Left lobe of liver (tissue), 2 donors: ENCODE measurements at regions not wholly inside any gene's neighbourhood (a gene's known extent, or its start where the extent isn't known, plus 50 kb on each side); places are given as distances from the start of the nearest gene placed in this dataset.
"Not testable (repeated sequence)": the region's sequence is repeated elsewhere in the genome, so short reads cannot be mapped to it uniquely, and the experiment has no call there.

Experiments
- ATAC-seq: fragments of 200-7000 bp; cut with Tn5 transposase; one replicate; pipeline ENCODE4 v1.9.1; 2020; ENCODE audit warnings: mild to moderate bottlenecking, moderate library complexity
- DNase-seq: peaks from one replicate; pipeline ENCODE4 v3.0.0-alpha.2; 2020; ENCODE audit warnings: low spot score
- donor health status: DM: no; HTN: no; CAD: no; lungs with moderate emphysema.
- donor health status: DM: no; HTN: yes; CAD: no.

DNA sequence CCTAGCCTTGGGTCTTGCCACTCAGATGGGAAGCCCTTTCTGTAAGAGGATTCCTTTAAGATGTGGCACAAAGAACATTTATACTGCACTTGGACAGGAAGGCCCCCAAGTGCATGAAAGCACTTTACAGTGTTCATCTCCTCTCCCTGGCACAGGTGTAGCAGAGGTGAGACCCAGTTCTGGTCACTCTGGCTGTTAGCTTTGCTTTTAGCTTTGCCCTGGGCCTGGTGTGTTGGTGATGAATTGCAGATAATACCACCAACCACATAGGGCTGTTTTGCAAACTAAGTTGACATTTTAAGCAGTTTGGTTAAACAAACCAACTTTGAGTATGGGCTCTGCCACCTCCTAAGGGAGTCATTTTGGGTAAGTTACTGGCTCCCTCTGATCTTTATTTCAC lies 296.3 kb downstream of the BCL2L11 start:
- not testable (repeated sequence) for DNase-seq, ATAC-seq

DNA sequence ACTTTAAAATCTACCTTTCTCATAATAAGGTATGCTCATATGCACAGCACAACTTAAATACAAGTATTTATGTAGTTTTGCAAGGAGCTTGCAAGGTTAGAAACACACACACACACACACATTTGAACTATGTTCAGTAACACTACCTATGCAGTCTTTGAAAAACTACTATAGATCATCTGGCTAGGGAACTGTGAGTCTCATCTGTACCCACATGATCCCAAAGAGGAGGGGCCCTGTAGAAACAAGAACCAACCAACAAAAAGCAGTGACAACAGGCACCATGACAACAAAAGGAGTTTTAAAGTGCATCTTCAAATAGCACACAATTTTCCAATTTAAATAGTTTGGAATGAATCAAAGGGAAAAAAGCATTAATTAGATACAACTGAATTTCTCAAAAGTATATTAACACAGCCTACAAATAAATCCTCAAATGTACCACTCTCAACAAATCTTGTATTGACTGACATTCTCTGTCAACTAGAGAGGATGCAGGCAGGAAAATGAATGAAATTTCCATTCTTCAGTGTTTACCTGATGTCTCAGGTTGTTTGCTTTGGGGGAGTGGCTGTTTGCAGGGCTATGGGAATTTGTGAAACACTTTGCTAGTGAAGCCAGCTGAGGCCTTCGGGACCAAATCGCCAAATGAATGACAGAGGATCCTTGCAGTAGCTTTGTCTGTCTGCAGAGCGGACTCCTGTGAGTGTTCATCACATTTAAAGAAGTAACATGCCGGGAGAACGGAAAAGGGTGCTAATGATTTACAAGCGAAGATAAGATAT lies 297.6 kb downstream of the BCL2L11 start:
- ATAC-seq = peak; percentile 72
- not testable (repeated sequence) for DNase-seq

DNA sequence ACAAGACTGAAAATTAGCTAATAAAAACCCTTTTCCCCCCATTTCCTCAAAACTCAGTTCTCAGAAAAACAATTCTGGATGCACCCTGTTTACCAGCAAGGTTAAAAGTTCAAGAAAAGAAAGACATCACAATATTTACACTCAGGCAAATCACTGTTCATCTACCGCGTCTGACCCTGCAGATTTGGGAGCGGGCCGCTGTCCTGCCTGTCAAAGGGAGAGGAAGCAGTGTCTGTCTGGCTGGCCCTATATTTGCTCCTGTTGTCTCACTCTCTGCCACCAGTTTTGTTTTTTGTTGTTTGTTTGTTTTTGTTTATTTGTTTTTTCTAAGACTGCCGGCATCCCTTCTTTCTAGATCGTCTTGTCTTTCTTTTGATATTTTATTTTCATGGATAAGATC lies 299.4 kb downstream of the BCL2L11 start:
- not testable (repeated sequence) for DNase-seq, ATAC-seq

DNA sequence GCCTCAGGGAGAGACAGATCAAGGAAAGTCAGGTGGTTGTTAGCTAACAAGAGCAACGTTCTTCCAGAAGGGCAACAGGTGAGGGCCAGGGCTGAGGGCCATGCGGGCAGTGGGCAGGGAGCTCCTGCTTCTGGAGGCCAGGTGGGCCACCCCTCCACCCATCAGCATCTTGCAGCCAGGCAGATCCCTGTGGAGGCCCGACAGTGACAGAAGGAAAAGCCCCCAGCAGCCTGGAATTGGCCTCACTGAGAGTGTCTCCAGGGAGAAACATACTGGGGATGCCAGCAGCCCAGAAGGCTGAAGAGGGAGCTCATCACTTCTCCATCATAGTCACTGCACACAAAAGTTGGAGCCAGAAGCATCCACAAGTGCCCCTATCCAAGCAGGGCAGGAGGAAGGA lies 300.1 kb downstream of the BCL2L11 start:
- DNase-seq, ATAC-seq: not testable (repeated sequence)

DNA sequence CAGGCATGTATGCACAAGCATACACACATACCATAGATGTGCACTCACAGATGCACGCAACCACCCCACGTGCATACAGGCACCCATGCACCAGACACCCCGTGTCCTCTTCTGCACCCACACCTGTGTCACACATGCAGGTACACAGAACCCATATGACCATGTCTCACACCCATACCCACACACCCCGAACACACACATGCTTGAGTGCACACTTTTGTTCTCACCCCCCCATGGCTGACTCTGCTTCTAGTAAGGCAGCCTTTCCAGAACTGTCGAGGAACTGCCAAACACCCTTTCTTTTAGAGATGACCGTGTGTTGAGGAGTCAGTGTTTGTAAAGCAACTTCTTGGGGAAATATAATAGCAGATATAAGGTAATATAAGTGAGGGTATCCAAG lies 301.2 kb downstream of the BCL2L11 start:
- not testable (repeated sequence) for DNase-seq, ATAC-seq

DNA sequence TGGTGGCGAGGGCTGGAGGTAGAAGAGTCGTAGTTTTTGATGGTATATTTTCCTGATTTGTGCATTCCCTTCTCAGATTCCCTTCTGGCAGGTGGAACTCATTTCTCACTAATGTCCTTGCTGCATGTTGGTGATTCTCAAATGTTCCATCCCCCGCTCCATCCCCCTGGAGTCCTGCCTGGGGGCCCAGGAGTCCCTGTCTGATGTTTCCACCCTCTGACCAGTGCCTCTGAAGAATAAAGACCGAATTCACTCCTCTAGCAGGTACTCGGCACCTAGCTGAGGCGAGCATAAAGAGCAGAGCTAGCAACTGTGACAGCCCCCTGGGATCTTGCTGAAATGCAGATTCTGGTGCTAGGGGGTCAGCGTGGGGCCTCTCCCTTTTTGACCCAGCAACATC lies 301.8 kb downstream of the BCL2L11 start:
- ATAC-seq, DNase-seq: not testable (repeated sequence)

DNA sequence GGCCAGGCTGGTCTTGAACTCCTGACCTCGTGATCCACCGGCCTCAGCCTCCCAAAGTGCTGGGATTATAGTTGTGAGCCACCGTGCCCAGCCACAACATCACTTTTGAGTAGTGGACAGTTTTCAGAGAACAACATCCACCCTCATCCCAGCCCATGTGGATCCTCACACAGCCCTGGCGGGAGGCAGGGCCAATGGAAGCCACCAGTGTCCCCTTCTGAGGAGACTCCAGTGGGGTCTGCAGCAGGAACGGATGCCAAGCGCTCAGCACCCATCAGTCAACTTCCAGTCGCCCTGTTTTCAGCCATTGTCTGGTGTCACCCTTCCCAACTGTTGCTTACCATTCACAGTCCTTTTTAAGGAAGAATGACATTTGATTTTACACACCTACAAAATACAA lies 302.5 kb downstream of the BCL2L11 start:
- not testable (repeated sequence) for ATAC-seq, DNase-seq

DNA sequence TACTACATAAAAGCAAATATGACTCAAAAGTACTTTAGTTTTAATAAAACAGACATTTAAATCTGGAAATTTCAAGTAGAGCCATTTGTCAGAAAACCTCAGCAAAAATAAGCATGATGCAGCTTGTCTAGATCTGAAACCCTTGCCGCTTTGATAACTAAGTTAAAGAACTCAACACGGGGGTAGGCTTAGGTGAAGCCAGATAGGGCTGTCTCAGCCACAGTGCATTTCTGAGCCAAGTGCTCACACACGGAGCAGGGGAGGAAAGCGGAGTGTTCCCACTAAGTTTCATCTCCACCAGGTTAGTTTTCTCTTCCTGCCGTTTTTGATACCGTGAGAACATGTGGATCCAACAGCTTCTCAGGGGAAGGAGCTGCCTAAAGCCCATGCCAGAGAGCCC lies 303.5 kb downstream of the BCL2L11 start:
- ATAC-seq, DNase-seq: not testable (repeated sequence)

DNA sequence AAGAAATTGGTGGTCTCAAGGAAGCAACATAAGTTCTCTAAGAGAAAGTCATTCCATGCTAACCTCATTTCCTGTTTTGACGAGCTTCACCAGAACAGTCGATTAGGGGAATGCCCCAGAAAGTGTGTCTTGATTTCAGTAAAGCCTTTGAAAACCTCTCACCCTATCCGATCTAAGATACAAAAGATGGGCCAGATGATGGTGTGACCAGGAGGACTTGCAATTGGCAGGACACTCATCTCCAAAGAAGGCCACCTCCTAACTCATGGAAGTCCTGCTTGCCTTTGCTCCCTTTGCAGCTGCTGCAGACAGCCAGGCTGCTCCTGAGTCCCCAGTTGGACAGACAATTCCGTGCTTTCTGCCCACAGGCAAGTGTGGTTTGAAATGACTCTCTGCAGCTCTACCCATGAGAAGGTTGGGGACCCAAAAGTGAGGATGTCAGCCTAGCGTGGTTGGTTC lies 304.2 kb downstream of the BCL2L11 start:
- DNase-seq, ATAC-seq: not testable (repeated sequence)

DNA sequence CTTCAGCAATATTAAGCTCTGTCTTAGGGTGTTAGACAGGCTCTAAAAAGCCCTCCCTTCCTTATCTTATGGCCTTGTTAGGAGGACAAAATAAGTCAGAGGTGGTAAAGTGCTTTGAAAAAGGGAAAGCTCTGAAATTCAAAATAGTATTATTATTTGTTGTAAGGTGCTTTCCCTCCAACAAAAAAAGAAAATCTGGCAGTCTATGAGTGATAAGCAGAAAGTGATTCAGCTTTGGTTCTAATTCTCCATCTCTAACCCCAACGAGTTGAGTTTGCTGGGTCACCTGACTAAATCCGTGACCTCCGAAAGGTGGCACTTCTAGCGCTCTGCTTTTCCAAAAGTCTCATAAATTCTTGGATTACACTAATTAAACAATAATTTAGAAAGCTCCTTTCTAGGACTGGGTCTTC lies 305.1 kb downstream of the BCL2L11 start:
- ATAC-seq, DNase-seq: not testable (repeated sequence)

DNA sequence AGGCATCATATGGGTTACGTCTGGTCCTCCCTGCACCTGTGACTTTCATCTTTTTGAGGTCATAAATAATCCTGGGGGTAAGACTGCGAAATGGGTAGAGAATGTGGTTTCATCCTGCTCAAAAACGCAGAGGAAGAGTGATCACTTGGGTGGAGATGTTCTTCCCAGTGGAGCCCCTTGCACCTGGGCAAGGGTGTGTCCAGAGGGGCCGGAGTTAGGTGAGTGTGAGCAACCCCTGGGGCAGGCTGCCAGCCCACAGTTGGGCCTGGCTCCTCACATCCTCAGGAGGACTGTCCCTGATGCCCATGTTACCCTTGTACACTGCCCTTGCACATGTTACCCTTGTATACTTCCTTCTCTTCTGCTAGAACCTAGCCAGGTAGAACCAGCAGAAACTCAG lies 306.6 kb downstream of the BCL2L11 start:
- ATAC-seq = not testable (repeated sequence)

DNA sequence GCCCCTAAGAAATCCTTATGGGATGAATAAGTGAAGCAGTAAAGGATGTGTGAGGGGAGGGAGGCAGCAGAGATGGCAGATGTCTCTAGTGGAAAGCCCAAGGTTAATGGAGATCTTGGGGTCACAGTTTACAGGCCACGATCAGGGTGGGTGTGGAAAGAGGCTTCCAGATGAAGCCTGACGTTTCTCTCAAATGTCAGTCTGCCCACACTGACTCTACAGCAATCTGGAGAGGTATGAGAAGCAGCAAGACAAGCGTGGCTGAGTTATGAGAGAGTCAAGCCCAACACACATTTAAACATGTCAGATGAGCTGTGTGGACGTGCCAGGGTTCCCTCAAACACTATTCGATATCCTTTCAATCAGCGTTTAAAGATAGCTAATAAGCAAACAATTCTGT lies 308.2 kb downstream of the BCL2L11 start:
- ATAC-seq, DNase-seq: not testable (repeated sequence)

More for the DNA sequence above, 306.6 kb downstream of the BCL2L11 start:
- not testable (repeated sequence) for DNase-seq

DNA sequence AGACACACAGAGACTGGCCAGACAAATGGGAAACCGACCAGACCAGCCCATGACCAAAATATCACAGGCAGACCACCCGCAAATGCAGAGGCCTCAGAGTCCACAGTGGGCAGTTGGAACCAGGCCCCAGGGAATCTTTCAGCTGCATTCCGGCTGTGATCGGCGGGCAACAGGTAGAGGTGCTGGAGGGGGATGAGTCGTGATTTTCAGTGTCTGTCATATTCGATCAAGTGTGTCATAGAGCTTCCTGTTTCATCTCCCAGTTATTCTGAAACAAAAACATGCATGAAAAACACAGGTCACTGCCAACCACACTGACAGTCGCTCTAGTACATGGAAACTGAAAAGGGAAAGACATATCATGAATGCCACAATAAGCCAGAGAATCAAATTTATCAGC lies 308.6 kb downstream of the BCL2L11 start:
- not testable (repeated sequence) for DNase-seq, ATAC-seq

DNA sequence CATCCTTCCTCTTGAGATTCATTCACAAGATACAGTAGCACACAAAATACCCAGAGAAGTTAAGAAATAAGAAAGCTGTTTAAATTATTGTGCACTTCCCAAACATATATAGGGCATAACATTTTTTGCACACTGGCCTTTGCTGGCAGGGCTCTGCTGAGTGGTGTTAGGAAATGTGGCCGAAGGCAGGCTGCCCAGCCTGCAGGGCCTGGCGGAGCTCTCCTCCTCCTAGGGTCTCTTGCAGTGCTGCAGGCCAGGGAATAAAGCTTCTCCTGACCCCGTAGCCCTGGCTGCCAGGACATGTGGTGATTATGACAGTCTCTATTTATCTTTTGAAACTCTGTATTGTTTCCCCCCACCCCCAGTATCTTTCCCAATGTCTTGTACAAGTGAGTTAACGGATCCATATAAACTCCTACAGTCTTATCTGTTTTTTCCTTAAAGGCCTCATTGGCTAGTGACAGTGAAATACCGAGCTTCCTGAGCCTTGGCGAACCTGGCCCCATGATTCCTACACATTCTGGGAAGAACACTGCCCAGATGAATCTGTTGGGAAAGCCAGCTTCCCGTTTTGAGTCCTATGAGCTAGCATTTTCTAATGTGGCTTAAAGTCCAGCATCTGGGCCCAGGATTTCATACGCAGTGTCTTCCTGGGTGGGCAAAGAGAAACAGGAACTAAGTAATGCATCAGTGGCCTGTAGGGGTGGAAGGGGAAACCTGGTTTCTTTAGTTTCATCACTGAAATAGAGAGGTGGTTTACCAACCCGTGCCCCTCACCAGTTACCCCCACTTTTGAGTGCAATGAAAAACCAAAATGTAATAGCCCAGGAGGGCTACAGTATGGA lies 310.3 kb downstream of the BCL2L11 start:
- ATAC-seq = peak; percentile 85
- not testable (repeated sequence) for DNase-seq

DNA sequence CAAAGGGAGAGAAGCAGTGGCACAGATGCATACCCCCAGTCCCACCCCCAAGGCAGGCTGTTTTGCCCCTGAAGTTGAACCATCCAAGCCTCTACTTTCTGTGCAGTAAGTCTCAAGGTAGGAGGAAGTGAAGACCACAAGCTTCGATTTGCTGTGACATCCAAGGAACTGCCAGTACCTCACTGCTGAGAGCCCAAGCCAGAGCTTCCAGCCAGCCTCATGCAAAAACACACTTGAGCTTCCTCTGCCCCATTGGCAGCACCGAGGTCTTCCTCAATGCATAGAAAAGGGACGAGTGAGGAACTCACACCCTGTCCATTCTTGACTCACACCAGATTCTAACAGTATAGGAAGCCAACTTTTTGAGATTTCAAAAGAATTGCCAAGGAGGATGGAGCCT lies 311.7 kb downstream of the BCL2L11 start:
- DNase-seq, ATAC-seq: not testable (repeated sequence)

DNA sequence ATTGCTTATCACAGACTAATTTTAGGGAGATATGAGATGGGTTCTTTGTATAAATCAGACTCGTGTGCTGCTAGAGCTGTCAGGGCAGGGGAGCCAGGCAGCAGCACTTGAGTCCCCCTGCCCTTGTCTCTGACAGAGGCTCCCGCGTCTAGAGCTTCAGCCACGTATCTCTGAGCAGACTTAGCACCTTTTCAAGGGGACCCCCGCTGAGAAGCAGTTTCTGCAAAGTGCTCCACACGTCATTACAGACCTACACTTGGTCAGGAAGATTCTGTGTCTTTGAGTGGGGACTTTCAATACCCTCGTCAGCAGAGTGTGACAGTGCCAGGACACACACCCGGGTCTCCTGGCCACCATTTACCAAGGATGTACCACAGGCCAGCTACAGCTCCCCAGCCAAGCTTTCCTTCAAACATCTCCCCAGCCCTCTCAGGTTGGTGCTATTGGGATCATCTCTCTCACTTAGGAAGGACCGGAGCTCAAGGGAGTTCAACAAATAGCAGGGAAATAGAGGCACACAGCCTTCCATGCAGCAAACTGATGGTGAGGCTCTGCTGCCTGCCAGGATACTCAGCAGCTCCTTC lies 312.3 kb downstream of the BCL2L11 start:
- DNase-seq, ATAC-seq: not testable (repeated sequence)

DNA sequence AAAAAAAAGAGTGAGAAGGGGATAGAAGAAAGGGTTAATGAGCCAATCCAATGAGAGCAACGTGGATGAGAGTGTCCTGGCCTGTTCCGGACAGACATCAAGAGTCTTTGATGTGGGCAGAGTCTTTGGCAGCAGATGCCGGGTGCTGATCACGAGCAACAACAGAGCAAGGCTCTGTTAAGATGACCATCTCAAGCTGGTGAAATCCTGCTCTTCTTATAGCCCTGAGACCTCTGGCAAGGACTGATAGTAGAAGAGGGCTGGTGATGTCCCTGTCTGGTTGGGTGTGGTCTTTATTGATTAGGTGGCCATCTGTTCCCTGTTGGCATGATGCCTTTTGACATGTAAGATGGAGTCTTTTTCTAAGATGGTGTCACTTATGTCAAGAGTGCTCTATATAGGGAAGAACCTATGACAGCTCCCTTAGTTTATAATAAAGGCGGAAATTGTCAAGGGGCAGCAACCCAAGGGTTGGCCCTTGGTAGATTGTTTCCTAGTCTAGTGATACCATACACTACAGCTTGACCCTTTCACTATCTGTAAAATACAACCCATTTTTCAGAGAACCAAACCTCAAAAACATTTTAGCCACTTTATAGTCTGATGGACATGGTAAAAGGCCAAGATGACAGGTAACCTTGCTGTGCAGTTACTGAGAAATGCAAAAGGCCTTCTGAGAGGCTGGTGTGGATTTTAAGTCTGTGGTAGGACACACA lies 313.3 kb downstream of the BCL2L11 start:
- DNase-seq = not testable (repeated sequence)

DNA sequence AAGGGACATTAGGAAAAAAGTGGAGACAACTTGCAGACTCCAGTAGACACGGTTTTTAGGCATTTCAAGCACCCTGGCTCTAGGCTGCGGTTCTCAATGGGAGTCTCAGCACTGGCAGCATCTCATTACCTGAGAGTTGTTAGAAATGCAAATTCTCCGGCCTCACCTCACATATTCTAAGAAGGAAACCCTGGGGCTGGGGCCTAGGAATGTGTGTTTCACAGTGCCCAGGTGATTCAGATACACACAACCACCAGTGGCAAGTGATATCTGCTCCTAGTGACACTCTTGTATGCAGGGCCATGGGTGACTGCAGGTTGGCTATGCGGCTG lies 313.9 kb downstream of the BCL2L11 start:
- ATAC-seq, DNase-seq: not testable (repeated sequence)

More for the DNA sequence above, 313.3 kb downstream of the BCL2L11 start:
- ATAC-seq = not testable (repeated sequence)

DNA sequence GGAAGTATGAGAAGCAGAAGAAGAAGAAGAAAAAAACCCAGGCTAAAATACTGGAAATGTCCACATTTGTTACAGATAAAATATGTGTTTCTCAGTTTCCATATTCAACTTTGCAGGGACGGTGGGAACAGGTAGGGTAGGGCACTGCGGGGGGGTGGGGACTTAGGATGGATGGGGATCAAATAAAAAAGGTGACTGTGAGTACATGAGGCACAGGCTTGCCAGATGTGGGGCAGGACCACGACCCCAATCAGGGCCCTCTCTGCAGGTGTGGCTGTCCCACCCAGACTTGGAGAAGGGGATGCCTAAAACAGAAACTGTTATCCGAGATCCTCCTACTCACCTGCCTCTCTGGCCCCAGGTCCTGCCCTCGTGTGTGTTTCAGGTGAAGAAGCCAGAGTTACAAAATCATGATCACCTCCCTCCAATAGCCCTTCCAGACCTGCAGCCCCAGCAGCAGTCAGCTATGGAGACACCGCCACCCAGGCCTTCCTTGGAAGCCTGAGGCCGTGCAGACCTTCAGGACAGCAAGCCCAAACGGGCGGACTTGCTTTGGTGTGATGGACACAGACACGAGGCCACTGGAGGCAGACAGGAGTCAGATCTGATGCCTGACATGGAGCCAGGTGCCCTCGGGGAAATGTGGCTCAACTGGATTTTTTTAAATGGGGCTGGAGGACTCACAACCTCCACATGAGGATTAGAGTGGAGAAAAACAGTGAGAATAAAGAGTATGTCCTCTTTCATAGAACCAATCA lies 315.0 kb downstream of the BCL2L11 start:
- DNase-seq = not testable (repeated sequence)
- ATAC-seq = peak; percentile 17

DNA sequence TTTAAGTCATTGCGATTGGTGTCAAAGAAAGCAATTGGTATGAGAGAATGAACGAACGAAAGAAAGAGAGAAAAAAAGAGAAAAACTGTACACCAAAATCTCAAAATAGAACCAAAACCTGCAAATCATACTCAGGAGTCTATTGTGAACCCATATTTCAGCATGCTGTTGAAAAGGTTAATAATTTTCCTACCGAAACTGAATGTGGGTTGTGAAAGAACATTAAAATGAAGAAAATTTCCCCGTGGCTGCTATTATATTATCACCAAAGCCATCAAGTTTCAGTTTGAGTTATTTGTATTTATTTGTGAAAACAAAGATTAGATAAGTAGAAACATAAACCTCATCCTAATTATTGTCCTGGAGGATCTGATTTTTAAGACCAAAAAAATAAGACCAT lies 315.7 kb downstream of the BCL2L11 start:
- DNase-seq, ATAC-seq: not testable (repeated sequence)
